ENCODE measurements at regions not wholly inside any gene's neighbourhood (a gene's known extent, or its start where the extent isn't known, plus 50 kb on each side); places are given as distances from the start of the nearest gene placed in this dataset.

DNA sequence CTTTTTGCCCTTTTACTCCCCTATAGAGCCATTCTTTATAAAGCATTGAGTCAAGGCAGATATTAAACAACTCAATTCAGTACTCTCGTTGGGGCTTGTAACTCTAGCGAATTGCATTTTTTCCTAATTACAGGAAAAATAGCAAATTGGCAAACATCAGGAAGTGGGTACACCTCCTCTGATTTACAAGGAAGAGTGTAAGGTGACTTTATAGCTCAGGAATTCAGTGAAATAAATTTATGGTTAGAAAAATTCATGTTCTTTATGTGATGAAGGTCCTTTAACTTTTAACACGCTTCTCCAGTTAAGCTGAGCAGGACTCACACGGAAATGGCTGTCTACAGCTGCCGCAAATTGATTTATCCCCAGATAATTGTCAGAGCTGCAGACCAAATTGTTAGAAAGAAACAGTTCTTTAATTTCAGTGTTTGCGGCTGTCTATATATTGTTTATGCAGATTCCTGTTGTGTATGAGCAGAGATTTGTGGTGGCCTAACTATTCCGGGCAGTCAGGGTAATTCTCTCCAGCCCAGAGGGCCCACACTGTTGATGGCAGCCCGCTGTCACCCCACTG lies 151.1 kb upstream of the MKI67 start:
- intact Hi-C loops (cut with DNase I; ENCODE audit: low total_unique reads) = no loop called here
- 65 to 67% methylated on average over 8 of the region's 8 CpGs for WGBS, 2 donors
- DNase-seq (ENCODE audit: low spot score in 2 of 2) = peak in 1 of 2 donors; percentile 18

DNA sequence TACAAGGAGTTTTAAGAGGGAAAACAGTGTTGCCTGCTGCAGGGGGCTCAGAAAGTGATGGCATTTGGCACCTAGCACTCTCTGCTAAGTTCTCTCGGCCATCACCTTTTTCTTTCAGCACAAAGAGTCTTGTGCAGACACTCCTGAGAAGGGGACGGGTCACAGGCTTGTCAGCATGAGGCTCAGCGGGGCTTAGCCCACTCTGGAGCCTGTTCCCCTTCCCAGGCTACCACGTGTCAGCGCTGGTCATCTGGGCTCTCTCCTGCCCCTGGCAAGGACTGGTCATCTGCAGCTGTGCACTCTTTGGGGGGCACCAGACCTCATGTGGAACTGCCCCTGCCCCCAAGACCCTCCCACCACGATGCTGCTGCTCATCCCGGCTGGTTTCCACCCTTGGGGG lies 152.1 kb upstream of the MKI67 start:
- no peak for DNase-seq (ENCODE audit: low spot score in 2 of 2)
- WGBS, 2 donors = 43 to 49% methylated on average over 7 of the region's 7 CpGs

More for the DNA sequence above, 151.1 kb upstream of the MKI67 start:
- TF ChIP-seq, protein P1, sequence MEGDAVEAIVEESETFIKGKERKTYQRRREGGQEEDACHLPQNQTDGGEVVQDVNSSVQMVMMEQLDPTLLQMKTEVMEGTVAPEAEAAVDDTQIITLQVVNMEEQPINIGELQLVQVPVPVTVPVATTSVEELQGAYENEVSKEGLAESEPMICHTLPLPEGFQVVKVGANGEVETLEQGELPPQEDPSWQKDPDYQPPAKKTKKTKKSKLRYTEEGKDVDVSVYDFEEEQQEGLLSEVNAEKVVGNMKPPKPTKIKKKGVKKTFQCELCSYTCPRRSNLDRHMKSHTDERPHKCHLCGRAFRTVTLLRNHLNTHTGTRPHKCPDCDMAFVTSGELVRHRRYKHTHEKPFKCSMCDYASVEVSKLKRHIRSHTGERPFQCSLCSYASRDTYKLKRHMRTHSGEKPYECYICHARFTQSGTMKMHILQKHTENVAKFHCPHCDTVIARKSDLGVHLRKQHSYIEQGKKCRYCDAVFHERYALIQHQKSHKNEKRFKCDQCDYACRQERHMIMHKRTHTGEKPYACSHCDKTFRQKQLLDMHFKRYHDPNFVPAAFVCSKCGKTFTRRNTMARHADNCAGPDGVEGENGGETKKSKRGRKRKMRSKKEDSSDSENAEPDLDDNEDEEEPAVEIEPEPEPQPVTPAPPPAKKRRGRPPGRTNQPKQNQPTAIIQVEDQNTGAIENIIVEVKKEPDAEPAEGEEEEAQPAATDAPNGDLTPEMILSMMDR (IDR thresholded peaks at IDR 0.05) = no peak
- TF ChIP-seq POLR2A (IDR thresholded peaks at IDR 0.05) = no peak
- no peak overlapping the region for H3K4me3 ChIP-seq (ENCODE audit: low read depth, poor library complexity, severe bottlenecking)

DNA sequence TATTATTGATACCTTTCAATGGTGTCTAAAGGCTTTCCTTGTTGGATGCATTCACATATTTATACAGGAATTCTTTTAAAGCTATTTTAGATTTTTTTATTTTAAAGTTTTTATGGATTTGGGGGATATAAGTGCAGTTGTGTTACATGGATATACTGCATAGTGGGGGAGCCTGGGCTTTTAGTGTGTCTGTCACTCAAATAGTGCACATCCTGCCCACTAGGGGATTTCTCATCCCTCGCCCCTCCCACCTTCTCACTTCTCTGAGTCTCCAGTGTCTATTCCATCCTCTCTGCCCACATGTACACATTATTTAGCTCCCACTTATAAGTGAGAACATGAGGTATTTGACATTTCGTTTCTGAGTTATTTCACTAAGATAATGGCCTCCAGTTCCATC lies 154.0 kb upstream of the MKI67 start:
- no peak for TF ChIP-seq POLR2A (IDR thresholded peaks at IDR 0.05)
- TF ChIP-seq, protein P1 (IDR thresholded peaks at IDR 0.05) = no peak
- WGBS, 2 donors = 68% methylated on average over 2 of the region's 2 CpGs
- H3K4me3 ChIP-seq (ENCODE audit: low read depth, poor library complexity, severe bottlenecking) = no peak overlapping the region
- intact Hi-C loops (cut with DNase I; ENCODE audit: low total_unique reads) = no loop called here
- DNase-seq (ENCODE audit: low spot score in 2 of 2) = no peak

More for the DNA sequence above, 152.1 kb upstream of the MKI67 start:
- TF ChIP-seq, protein P1 (IDR thresholded peaks at IDR 0.05) = no peak
- TF ChIP-seq POLR2A (IDR thresholded peaks at IDR 0.05) = no peak
- intact Hi-C loops (cut with DNase I; ENCODE audit: low total_unique reads) = no loop called here
- H3K4me3 ChIP-seq (ENCODE audit: low read depth, poor library complexity, severe bottlenecking) = no peak overlapping the region

DNA sequence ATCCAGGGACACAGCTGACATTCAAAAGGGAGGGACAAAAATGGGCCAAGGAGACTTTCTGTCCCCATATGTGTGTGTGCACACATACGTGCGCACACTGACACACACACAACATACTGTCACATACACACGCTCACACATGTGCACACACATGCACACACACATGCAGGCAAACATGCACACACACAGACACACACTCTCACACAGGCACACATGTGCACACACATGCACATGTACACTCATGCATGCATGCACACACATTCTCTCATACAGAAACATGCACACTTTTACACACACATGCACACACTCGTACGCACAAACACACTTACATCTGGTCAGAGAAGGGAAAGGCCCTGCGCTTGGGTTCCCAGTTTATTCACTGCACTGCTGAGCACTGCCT lies 155.1 kb upstream of the MKI67 start:
- TF ChIP-seq POLR2A (IDR thresholded peaks at IDR 0.05) = no peak
- TF ChIP-seq, protein P1 (IDR thresholded peaks at IDR 0.05) = no peak
- intact Hi-C loops (cut with DNase I; ENCODE audit: low total_unique reads) = no loop called here
- WGBS, 2 donors = 75 to 96% methylated on average over 6 of the region's 6 CpGs
- H3K4me3 ChIP-seq (ENCODE audit: low read depth, poor library complexity, severe bottlenecking) = no peak overlapping the region
- no peak for DNase-seq (ENCODE audit: low spot score in 2 of 2)

DNA sequence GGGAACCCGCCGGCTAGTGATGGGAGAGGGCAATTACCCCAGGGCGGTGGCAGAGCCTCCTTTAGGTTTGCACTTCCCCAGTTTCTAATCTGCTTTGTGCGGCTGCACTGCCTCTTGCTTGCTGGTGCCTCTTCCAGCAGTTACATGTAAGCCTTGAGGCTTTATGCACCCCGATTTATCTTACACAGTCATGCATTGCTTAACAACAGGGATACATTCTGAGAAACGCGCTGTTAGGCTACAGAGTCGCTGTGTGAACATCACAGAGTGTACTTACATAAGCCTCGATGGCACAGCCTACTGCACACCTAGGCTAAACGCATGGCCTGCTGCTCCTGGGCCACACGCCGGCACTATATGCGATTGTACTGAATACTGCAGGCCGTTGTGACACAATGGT lies 155.6 kb upstream of the MKI67 start:
- WGBS, 2 donors = 89 to 92% methylated on average over 14 of the region's 14 CpGs
- no peak for DNase-seq (ENCODE audit: low spot score in 2 of 2)
- TF ChIP-seq POLR2A (IDR thresholded peaks at IDR 0.05) = no peak
- TF ChIP-seq, protein P1 (IDR thresholded peaks at IDR 0.05) = no peak
- intact Hi-C loops (cut with DNase I; ENCODE audit: low total_unique reads) = no loop called here
- H3K4me3 ChIP-seq (ENCODE audit: low read depth, poor library complexity, severe bottlenecking) = no peak overlapping the region

DNA sequence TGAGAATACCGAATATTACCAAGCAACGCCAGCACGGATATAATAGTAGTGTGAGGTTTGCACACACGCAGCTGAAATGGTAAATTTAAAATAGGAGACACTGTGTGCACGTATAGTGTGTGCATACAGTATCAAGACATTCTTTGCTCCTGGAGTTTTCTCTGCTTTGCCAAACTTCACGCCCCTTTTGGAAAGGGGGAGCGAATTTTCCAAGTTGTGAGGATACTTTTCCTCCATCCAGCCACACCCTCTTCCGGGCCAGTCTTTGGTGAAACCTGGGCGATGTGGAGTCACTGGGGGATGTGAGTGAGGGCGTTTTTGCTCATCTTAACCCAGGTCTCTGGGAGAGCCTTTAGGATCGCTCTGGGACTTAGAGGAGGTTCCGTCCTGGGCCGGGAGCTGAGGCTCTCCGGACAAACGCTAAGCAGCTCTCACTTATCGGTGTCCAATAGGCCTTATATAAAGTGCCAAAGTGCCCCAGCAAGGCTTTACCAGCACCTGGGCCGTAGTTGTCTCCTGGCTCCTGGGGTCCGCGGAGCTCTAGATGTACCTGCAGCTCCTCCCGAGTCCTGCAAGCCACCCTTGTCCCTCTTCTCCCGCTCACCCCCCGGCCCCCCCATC lies 160.0 kb upstream of the MKI67 start:
- no peak overlapping the region for H3K4me3 ChIP-seq (ENCODE audit: low read depth, poor library complexity, severe bottlenecking)
- TF ChIP-seq POLR2A (IDR thresholded peaks at IDR 0.05) = no peak
- TF ChIP-seq, protein P1 (IDR thresholded peaks at IDR 0.05) = no peak
- 26 to 32% methylated on average over 22 of the region's 22 CpGs for whole genome bisulfite sequencing, 2 donors
- intact Hi-C loops (cut with DNase I; ENCODE audit: low total_unique reads) = no loop called here
- DNase-seq (ENCODE audit: low spot score in 2 of 2) = no peak

All from lower leg skin (tissue), 4 donors.